PFSK-1 (cell line): ENCODE measurements at regions not wholly inside any gene's neighbourhood (a gene's known extent, or its start where the extent isn't known, plus 50 kb on each side); places are given as distances from the start of the nearest gene placed in this dataset.

ENCODE experiments used
- FOXP2 ChIP-seq: optimal IDR thresholded peaks from 2 replicates; pipeline ENCODE3; 2011; ENCODE audit warnings: borderline replicate concordance, control low read depth, inconsistent platforms; ENCODE audit not compliant: insufficient read depth; ENCODE audit errors: extremely low read length, extremely low read depth
- POLR2AphosphoS5 ChIP-seq: IDR thresholded peaks from 2 replicates; pipeline ENCODE4 v1.6.1; 2012; ENCODE audit warnings: low read depth, mild to moderate bottlenecking, control low read depth, low read length, moderate library complexity
- REST ChIP-seq, 2 experiments: IDR thresholded peaks; 2 replicates each; pipeline versions ENCODE4 v1.6.1 to v1.8.0; 2011 to 2012; ENCODE audit warnings: low read depth in 2 of 2, low read length in 2 of 2, control low read depth in 1 of 2, inconsistent platforms in 1 of 2, mild to moderate bottlenecking in 1 of 2, moderate library complexity in 1 of 2; ENCODE audit not compliant: insufficient read depth in 1 of 2
- SIN3A ChIP-seq: IDR thresholded peaks from 2 replicates; pipeline ENCODE4 v1.6.1; 2012; ENCODE audit warnings: mild to moderate bottlenecking, low read length, moderate library complexity, borderline replicate concordance; ENCODE audit not compliant: insufficient read depth
- TAF1 ChIP-seq: IDR thresholded peaks from 2 replicates; pipeline ENCODE4 v1.6.1; 2012; ENCODE audit warnings: low read length, control low read depth, borderline replicate concordance; ENCODE audit not compliant: insufficient read depth

GRCh38 chr1:188590641-188591040, 1761.9 kb downstream of the PLA2G4A start:
- TF ChIP-seq TAF1 (no peak), REST (IDR thresholded peaks at IDR 0.05; ENCODE audit: insufficient read depth in 1 of 2, low read depth in 2 of 2, low read length in 2 of 2) (no peak), FOXP2 (no peak), SIN3A (no peak), POLR2AphosphoS5 (no peak)

- TF ChIP-seq POLR2AphosphoS5: no peak
- TF ChIP-seq FOXP2: no peak
- TF ChIP-seq TAF1: no peak
- TF ChIP-seq SIN3A: no peak
- no peak for TF ChIP-seq REST (IDR thresholded peaks at IDR 0.05; ENCODE audit: insufficient read depth in 1 of 2, low read depth in 2 of 2, low read length in 2 of 2)
These were observed 1765.9 kb downstream of the PLA2G4A start for GRCh38 chr1:188594542-188595235.

- no peak for TF ChIP-seq REST (IDR thresholded peaks at IDR 0.05; ENCODE audit: insufficient read depth in 1 of 2, low read depth in 2 of 2, low read length in 2 of 2)
- TF ChIP-seq FOXP2: no peak
- no peak for TF ChIP-seq SIN3A
These were observed 1770.6 kb downstream of the PLA2G4A start for GRCh38 chr1:188599313-188599712.

GRCh38 chr1:188611432-188611831, 1782.7 kb downstream of the PLA2G4A start:
- TF ChIP-seq FOXP2: no peak
- TF ChIP-seq TAF1: no peak

GRCh38 chr1:188615321-188615720, 1786.6 kb downstream of the PLA2G4A start:
- no peak for TF ChIP-seq POLR2AphosphoS5

- TF ChIP-seq TAF1: no peak
- TF ChIP-seq REST (IDR thresholded peaks at IDR 0.05; ENCODE audit: insufficient read depth in 1 of 2, low read depth in 2 of 2, low read length in 2 of 2): no peak
- TF ChIP-seq POLR2AphosphoS5: no peak
- no peak for TF ChIP-seq FOXP2
- no peak for TF ChIP-seq SIN3A
These were observed 1791.5 kb downstream of the PLA2G4A start for GRCh38 chr1:188620236-188620635.
